GM12892 (cell line): ENCODE measurements at regions not wholly inside any gene's neighbourhood (a gene's known extent, or its start where the extent isn't known, plus 50 kb on each side); places are given as distances from the start of the nearest gene placed in this dataset.
"Not testable (repeated sequence)": the region's sequence is repeated elsewhere in the genome, so short reads cannot be mapped to it uniquely, and the experiment has no call there.

ENCODE experiments used
- DNase-seq: peaks from one replicate; pipeline ENCODE4 v3.0.0; 2011; ENCODE audit not compliant: insufficient read length
- FAIRE-seq: peaks from 2 replicates; lab custom pipeline; 2011; peaks lifted over from hg19 to GRCh38; lab: Jason Lieb, UNC
- POLR2A ChIP-seq: IDR thresholded peaks from 2 replicates; pipeline ENCODE4 v1.6.1; 2011; ENCODE audit warnings: low read depth, low read length, control low read depth
- POLR2AphosphoS5 ChIP-seq: IDR thresholded peaks from 2 replicates; pipeline ENCODE4 v1.6.1; 2011; ENCODE audit warnings: low read depth, low read length, control low read depth
- TAF1 ChIP-seq: IDR thresholded peaks from 2 replicates; pipeline ENCODE4 v1.6.1; 2011; ENCODE audit warnings: low read depth, mild to moderate bottlenecking, control low read depth, low read length, borderline replicate concordance

DNA sequence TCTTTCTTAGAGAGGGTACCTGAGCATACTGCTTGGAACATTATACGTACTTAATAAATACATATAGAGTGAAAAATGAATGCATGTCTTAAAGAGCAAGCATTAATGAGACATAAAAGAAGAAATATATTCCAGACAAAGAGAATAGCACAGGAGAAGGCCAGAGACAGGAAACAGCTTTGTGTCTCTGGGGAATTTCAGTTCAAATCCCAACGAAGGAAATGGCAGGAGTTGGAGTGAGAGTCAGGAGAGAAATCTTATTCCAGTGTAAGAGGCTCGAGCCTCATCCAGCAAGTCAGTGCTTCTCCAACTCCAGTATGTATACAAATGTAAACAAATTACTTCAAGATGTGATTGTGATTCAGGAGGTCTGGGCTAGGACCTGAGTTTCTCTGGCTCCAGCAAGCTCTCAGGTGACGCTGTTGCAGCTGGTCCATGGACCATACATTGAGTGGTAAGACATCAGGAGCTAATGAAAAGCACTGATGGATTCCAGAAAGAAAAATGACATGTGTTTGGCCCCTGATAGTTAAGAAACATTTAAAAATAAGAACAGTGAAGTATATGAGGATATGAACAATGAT lies 108.2 kb downstream of the RAP2A start:
- DNase-seq, result no peak
- no peak for FAIRE-seq
- TF ChIP-seq TAF1 (no peak), POLR2A (no peak), POLR2AphosphoS5 (no peak)

- FAIRE-seq, result no peak
- TF ChIP-seq POLR2AphosphoS5 (no peak), POLR2A (no peak), TAF1 (no peak)
- no peak for DNase-seq
These were observed 110.2 kb downstream of the RAP2A start for GRCh38 chr13:97544031-97544765.

- FAIRE-seq, DNase-seq: not testable (repeated sequence)
These were observed 111.1 kb downstream of the RAP2A start for GRCh38 chr13:97544971-97545499.

DNA sequence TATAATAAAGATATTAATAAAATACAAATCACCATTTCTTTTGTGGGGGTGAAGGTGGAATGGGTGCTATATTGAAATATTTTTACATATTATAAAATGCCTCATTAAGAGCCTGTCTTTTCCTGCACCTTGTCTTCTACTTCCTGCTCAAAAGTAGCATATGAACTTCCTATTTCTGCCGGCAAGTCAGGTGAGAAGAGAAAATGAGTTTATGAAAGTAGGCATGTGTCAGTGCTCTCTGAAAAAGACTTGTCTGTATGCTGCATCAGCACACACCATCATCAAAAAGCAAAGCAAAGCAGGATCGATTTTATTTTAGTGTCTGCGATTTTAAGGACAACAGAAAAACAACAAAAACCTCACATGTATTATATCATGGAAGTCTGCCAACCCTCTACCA lies 114.2 kb downstream of the RAP2A start:
- peak; percentile 64 for FAIRE-seq
- no peak for DNase-seq
- TF ChIP-seq POLR2AphosphoS5 (no peak), POLR2A (no peak), TAF1 (no peak)

GRCh38 chr13:97548711-97549110 lies 114.7 kb downstream of the RAP2A start:
- peak; percentile 70 for FAIRE-seq
- no peak for TF ChIP-seq TAF1
- TF ChIP-seq POLR2AphosphoS5, result no peak
- no peak for TF ChIP-seq POLR2A
- no peak for DNase-seq

DNA sequence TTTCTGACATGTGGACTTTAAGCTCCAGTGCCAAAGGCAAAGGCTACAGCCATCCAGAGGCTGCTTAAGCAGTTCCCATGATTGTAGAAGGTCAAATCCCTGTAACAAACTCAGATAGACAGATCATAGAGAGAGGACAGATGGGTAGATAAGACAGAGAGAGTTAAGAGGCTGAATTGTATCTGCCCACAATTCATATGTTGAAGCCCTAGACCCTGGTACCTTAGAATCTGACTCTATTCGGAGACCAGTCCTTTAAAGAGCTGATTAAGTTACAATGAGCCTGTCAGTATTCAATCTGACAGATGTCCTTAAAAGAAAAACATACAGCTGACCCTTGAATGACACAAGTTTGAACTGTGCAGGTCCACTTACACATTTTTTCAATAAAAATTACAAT lies 115.2 kb downstream of the RAP2A start:
- FAIRE-seq (no peak), DNase-seq (no peak)
- TF ChIP-seq POLR2AphosphoS5 (no peak), TAF1 (no peak), POLR2A (no peak)

- no peak for DNase-seq
- no peak for TF ChIP-seq POLR2AphosphoS5
- TF ChIP-seq TAF1, result no peak
- TF ChIP-seq POLR2A, result no peak
- no peak for FAIRE-seq
These were observed 120.5 kb downstream of the RAP2A start for GRCh38 chr13:97554496-97554895.

DNA sequence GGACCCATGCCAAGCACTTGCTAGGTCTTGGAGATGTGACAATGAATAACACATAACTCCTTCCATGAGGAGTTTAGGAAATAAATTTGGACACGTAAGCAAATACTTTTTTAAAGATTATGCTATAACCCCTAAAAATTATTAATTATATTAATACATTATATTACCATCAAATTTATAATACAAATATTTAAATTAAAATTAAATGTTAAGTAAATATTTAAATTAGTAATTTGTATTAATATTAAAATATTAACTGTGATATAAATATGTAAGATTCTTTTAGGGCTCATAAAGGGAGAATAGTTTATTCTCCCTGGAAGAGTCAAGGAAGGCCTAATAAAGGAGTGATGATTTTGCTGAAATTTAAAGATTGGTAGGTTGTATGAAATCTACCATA lies 121.1 kb downstream of the RAP2A start:
- TF ChIP-seq TAF1 (no peak), POLR2AphosphoS5 (no peak), POLR2A (no peak)
- no peak for DNase-seq
- FAIRE-seq, result no peak

GRCh38 chr13:97559030-97559429 lies 125.1 kb downstream of the RAP2A start:
- FAIRE-seq, result no peak
- TF ChIP-seq POLR2AphosphoS5 (no peak), TAF1 (no peak), POLR2A (no peak)
- no peak for DNase-seq

GRCh38 chr13:97559981-97560380 lies 126.0 kb downstream of the RAP2A start:
- TF ChIP-seq POLR2A (no peak), TAF1 (no peak), POLR2AphosphoS5 (no peak)
- FAIRE-seq (no peak), DNase-seq (no peak)

DNA sequence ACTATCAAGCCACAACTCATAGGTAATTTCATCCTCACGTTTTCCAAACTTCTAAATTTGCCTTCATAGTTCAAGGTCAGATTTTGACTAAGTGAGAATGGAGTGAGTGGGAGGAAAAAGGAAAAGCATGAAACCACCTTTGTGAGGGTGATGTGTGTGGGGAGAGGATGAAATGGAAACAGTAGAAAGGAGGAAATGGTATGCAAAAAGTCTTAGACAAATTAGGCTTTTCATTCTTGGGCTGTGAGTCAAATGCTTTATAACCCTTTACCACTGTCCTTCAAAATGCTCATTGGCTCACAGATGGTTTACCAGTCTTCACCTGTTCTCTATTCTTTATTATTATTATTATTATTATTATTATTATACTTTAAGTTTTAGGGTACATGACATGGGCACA lies 127.2 kb downstream of the RAP2A start:
- FAIRE-seq (no peak), DNase-seq (no peak)
- no peak for TF ChIP-seq POLR2AphosphoS5
- TF ChIP-seq TAF1, result no peak
- TF ChIP-seq POLR2A, result no peak

GRCh38 chr13:97562962-97563361 lies 129.0 kb downstream of the RAP2A start:
- FAIRE-seq (no peak), DNase-seq (no peak)
- TF ChIP-seq TAF1 (no peak), POLR2AphosphoS5 (no peak), POLR2A (no peak)
